AG04449 (cell line): ENCODE measurements at regions not wholly inside any gene's neighbourhood (a gene's known extent, or its start where the extent isn't known, plus 50 kb on each side); places are given as distances from the start of the nearest gene placed in this dataset.

ENCODE experiments used
- CTCF ChIA-PET: fragments of 350-600 bp; formaldehyde crosslinking; extraction: SDS; loops from one replicate; lab custom pipeline; 2021; ENCODE audit warnings: antibody characterized with exemption; lab: Yijun Ruan, JAX
- POLR2A ChIA-PET: fragments of 400-600, 350-600 bp; formaldehyde crosslinking; extraction: SDS; loops from one replicate; lab custom pipeline; 2020; ENCODE audit warnings: antibody characterized with exemption, inconsistent platforms; lab: Yijun Ruan, JAX
- DNase-seq: peaks from one replicate; pipeline ENCODE4 v3.0.0-alpha.2; 2010; ENCODE audit warnings: low read depth, low spot score
- H3K4me3 ChIP-seq: 2 replicates; pipeline ENCODE4 v1.5.1; 2011; ENCODE audit warnings: low read depth, mild to moderate bottlenecking, control low read depth, low read length
- TF ChIP-seq, protein P1 (sequence below): IDR thresholded peaks from one replicate; pipeline ENCODE4 v1.5.1; 2011; ENCODE audit warnings: mild to moderate bottlenecking, moderate library complexity, low read length, control low read depth, inconsistent platforms; ENCODE audit not compliant: insufficient read depth; ENCODE audit errors: missing control alignments

DNA sequence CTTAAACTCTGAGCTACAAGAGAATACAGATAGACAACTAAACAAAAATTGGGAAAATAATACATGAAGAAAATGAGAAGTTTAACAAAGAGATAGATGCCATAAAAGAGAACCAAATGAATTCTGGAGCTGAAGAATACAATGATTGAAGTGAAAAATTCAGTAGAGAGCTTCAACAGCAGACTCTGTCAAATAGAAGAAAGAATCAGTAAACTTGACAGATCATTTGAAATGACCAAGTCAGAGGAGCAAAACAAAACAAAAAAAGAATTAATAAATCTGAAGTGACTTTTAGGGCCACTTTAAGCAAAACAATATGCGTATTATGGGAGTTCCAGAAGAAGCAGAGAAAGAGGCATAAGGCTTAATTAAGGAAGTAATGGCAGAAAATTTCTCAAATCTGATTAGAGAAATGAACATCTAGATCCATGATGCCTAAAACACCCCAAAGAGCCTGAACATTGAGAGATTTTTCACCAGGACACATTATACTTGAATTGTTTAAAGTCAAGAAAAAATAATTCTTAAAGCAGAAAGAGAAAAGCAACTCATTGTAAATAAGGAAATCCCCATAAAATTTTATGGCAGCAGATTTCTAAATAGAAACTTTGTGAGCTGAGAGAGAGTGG lies 61.0 kb upstream of the RNU6-8 start:
- DNase-seq, result no peak
- ChIA-PET POLR2A (no interaction called here), CTCF (interaction anchor here (1.0 kb wide), 1 partner anchor 9 kb away, joined by 4 read pairs; no protein-coding TSS in a partner anchor)
- TF ChIP-seq, protein P1, sequence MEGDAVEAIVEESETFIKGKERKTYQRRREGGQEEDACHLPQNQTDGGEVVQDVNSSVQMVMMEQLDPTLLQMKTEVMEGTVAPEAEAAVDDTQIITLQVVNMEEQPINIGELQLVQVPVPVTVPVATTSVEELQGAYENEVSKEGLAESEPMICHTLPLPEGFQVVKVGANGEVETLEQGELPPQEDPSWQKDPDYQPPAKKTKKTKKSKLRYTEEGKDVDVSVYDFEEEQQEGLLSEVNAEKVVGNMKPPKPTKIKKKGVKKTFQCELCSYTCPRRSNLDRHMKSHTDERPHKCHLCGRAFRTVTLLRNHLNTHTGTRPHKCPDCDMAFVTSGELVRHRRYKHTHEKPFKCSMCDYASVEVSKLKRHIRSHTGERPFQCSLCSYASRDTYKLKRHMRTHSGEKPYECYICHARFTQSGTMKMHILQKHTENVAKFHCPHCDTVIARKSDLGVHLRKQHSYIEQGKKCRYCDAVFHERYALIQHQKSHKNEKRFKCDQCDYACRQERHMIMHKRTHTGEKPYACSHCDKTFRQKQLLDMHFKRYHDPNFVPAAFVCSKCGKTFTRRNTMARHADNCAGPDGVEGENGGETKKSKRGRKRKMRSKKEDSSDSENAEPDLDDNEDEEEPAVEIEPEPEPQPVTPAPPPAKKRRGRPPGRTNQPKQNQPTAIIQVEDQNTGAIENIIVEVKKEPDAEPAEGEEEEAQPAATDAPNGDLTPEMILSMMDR, result no peak
- no peak overlapping the region for H3K4me3 ChIP-seq

DNA sequence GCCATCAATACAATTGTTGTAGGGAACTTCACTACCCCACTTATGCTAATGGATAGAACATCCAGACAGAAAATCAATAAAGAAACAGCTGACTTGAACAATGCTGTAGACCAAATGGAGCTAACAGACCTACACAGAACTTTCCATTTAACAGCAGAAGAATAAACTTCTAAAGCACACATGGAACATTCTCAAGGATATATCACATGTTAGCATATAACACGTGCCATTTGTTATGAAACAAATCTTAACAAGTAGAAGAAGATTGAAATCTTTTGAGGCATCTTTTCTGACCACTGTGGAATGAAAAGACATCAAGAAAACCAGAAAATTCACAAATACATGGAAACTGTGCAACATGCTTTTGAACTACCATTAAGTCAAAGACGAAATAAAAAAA lies 62.5 kb upstream of the RNU6-8 start:
- no peak for DNase-seq
- TF ChIP-seq, protein P1, result no peak
- CTCF ChIA-PET, result interaction anchor here (1.1 to 1.8 kb wide), 3 partner anchors 11 to 249 kb away, joined by 4 to 5 read pairs (median 5); no protein-coding TSS in a partner anchor
- POLR2A ChIA-PET, result no interaction called here
- H3K4me3 ChIP-seq, result no peak overlapping the region

DNA sequence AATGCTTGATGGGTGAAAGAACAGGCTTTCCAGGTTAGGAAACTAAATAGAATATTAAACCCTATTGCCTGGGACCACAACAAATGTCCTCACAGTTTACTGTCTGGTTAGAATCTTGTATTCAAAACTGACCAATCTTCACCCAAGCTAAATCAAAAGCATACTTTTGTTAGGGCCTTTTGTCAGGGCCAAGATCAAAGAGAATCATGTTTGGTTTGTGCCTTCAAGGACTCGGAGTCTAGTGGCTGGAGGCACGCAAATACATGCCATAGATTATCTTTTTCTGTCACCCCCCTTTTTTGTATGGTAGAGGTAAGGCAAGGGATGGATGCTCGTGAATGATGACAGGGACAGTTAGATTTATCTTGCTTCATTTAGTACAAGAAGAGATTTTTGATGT lies 51.1 kb upstream of the AKAP6 start:
- ChIA-PET CTCF (no interaction called here), POLR2A (no interaction called here)
- TF ChIP-seq, protein P1, result no peak

More for the DNA sequence above, 51.1 kb upstream of the AKAP6 start:
- no peak for DNase-seq
- no peak overlapping the region for H3K4me3 ChIP-seq
